Panc1 (cell line): ENCODE measurements at regions not wholly inside any gene's neighbourhood (a gene's known extent, or its start where the extent isn't known, plus 50 kb on each side); places are given as distances from the start of the nearest gene placed in this dataset.

Experiments used
- ATAC-seq: fragments of 200-7000 bp; cut with Tn5 transposase; 2 replicates; pipeline ENCODE4 v1.9.1; 2020; ENCODE audit warnings: mild to moderate bottlenecking, moderate library complexity
- BruUV-seq: library from RNA; stranded (reverse); fragments of 400-500 nt; replicated peaks from 2 replicates; lab custom pipeline; 2021; lab: Mats Ljungman, UMichigan
- CTCF ChIA-PET: fragments of 300-600 bp; sonication (Branson Sonifier 250); formaldehyde crosslinking; loops from one replicate; lab custom pipeline; 2022; ENCODE audit warnings: antibody characterized with exemption; lab: Charles Lee
- POLR2A ChIA-PET: fragments of 300-600 bp; sonication (Branson Sonifier 250); formaldehyde crosslinking; loops from one replicate; lab custom pipeline; 2022; ENCODE audit warnings: antibody characterized with exemption; lab: Charles Lee
- DNase-seq: peaks from one replicate; pipeline ENCODE4 v3.0.0-alpha.2; 2010; ENCODE audit warnings: low read depth, low spot score
- H3K27ac ChIP-seq: 2 replicates; pipeline ENCODE4 v1.5.1; 2011; ENCODE audit warnings: mild to moderate bottlenecking, low read length, inconsistent platforms
- H3K27me3 ChIP-seq: fragments of 200-500 bp; sonication (Bioruptor generic); 2 replicates; pipeline ENCODE4 v1.6.0; 2014; ENCODE audit warnings: low read length, inconsistent platforms; ENCODE audit not compliant: control insufficient read depth, insufficient read depth
- H3K36me3 ChIP-seq: fragments of 200-500 bp; sonication (Bioruptor generic); 2 replicates; pipeline ENCODE4 v1.5.1; 2014; ENCODE audit warnings: inconsistent platforms, mild to moderate bottlenecking, low read length, moderate library complexity; ENCODE audit not compliant: control insufficient read depth, insufficient read depth
- H3K4me1 ChIP-seq: 2 replicates; pipeline ENCODE4 v1.5.1; 2011; ENCODE audit warnings: inconsistent platforms, mild to moderate bottlenecking, low read length, moderate library complexity; ENCODE audit not compliant: control insufficient read depth, insufficient read depth
- H3K4me3 ChIP-seq, 2 experiments: 2 replicates each; pipeline ENCODE4 v1.5.1; 2011 to 2012; ENCODE audit warnings: low read depth in 2 of 2, low read length in 2 of 2, mild to moderate bottlenecking in 2 of 2, inconsistent platforms in 1 of 2, moderate library complexity in 1 of 2
- H3K9me3 ChIP-seq: fragments of 200-500 bp; sonication (Bioruptor generic); 2 replicates; pipeline ENCODE4 v1.5.1; 2014; ENCODE audit warnings: low read depth, mild to moderate bottlenecking, inconsistent platforms, low read length, moderate library complexity; ENCODE audit not compliant: control insufficient read depth, insufficient read depth
- POLR2AphosphoS5 ChIP-seq: IDR thresholded peaks from 2 replicates; pipeline ENCODE4 v1.6.1; 2012; ENCODE audit warnings: mild to moderate bottlenecking, low read depth, low read length, moderate library complexity
- SIN3A ChIP-seq: IDR thresholded peaks from 2 replicates; pipeline ENCODE4 v1.6.1; 2012; ENCODE audit warnings: low read depth, mild to moderate bottlenecking, low read length, moderate library complexity, borderline replicate concordance; ENCODE audit not compliant: insufficient read depth
- TCF7L2 ChIP-seq: IDR thresholded peaks from 2 replicates; pipeline ENCODE4 v1.6.1; 2011; ENCODE audit warnings: mild to moderate bottlenecking, low read depth, low read length, inconsistent platforms
- in situ Hi-C: cut with HindIII; loops from 2 replicates; pipeline ENCODE4 v1.10.0; 2016; ENCODE audit warnings: low sequenced_read_pairs, low pct_unique_long_range_greater_than_20kb
- intact Hi-C: fragments of 100-400 bp; cut with micrococcal nuclease; formaldehyde crosslinking; loops from one replicate; pipeline ENCODE4 v1.10.0; 2022; ENCODE audit not compliant: unreplicated experiment
- TF ChIP-seq, protein P1 (sequence below): fragments of 450-650 bp; IDR thresholded peaks from 2 replicates; pipeline ENCODE4 v1.5.1; 2017; ENCODE audit warnings: mild to moderate bottlenecking
- TF ChIP-seq, protein P2 (sequence below), 2 experiments: IDR thresholded peaks; 2 replicates each; pipeline ENCODE4 v1.6.1; 2011 to 2012; ENCODE audit warnings: low read depth in 2 of 2, control low read depth in 1 of 2, low read length in 1 of 2, mild to moderate bottlenecking in 1 of 2, moderate library complexity in 1 of 2; ENCODE audit not compliant: insufficient read depth in 1 of 2

DNA sequence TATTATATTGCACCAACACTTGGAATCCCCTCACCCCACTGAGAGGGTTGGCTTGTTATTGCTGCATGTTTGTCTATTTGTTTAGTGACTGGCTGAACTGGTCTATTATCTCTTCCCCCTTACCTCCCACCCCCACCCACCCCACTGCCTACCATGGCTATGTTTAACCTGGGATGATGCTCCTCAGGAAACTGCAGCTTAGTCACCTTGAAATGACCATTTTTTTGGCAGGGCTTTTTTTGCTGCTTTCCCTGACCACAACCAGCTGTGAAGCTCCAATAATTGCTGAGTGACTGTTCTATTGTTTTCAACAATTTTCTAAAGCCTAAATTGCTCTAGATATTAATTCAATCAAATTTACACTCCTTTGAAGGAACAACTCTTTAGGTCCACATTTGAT is 137.9 kb upstream of the CADM2 start:
- ChIA-PET POLR2A (no interaction called here), CTCF (no interaction called here)
- Histone ChIP-seq H3K27me3 (no peaks in the 10 kb centered on the region), H3K4me1 (no peaks in the 10 kb centered on the region), H3K9me3 (no peaks in the 10 kb centered on the region), H3K4me3 (no peak overlapping the region), H3K36me3 (no peaks in the 10 kb centered on the region), H3K27ac (no peak overlapping the region)
- BruUV-seq, result no TSS peak
- intact Hi-C loops (loop anchor here (10.0 kb wide), 1 partner anchor 276 kb away; no protein-coding TSS in a partner anchor), in situ Hi-C loops (no loop called here)
- no peak for DNase-seq
- no peak for ATAC-seq
- TF ChIP-seq POLR2AphosphoS5 (no peak), TCF7L2 (no peak), SIN3A (no peak)
- TF ChIP-seq, protein P1, sequence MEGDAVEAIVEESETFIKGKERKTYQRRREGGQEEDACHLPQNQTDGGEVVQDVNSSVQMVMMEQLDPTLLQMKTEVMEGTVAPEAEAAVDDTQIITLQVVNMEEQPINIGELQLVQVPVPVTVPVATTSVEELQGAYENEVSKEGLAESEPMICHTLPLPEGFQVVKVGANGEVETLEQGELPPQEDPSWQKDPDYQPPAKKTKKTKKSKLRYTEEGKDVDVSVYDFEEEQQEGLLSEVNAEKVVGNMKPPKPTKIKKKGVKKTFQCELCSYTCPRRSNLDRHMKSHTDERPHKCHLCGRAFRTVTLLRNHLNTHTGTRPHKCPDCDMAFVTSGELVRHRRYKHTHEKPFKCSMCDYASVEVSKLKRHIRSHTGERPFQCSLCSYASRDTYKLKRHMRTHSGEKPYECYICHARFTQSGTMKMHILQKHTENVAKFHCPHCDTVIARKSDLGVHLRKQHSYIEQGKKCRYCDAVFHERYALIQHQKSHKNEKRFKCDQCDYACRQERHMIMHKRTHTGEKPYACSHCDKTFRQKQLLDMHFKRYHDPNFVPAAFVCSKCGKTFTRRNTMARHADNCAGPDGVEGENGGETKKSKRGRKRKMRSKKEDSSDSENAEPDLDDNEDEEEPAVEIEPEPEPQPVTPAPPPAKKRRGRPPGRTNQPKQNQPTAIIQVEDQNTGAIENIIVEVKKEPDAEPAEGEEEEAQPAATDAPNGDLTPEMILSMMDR, result no peak
- TF ChIP-seq, protein P2, sequence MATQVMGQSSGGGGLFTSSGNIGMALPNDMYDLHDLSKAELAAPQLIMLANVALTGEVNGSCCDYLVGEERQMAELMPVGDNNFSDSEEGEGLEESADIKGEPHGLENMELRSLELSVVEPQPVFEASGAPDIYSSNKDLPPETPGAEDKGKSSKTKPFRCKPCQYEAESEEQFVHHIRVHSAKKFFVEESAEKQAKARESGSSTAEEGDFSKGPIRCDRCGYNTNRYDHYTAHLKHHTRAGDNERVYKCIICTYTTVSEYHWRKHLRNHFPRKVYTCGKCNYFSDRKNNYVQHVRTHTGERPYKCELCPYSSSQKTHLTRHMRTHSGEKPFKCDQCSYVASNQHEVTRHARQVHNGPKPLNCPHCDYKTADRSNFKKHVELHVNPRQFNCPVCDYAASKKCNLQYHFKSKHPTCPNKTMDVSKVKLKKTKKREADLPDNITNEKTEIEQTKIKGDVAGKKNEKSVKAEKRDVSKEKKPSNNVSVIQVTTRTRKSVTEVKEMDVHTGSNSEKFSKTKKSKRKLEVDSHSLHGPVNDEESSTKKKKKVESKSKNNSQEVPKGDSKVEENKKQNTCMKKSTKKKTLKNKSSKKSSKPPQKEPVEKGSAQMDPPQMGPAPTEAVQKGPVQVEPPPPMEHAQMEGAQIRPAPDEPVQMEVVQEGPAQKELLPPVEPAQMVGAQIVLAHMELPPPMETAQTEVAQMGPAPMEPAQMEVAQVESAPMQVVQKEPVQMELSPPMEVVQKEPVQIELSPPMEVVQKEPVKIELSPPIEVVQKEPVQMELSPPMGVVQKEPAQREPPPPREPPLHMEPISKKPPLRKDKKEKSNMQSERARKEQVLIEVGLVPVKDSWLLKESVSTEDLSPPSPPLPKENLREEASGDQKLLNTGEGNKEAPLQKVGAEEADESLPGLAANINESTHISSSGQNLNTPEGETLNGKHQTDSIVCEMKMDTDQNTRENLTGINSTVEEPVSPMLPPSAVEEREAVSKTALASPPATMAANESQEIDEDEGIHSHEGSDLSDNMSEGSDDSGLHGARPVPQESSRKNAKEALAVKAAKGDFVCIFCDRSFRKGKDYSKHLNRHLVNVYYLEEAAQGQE (IDR thresholded peaks at IDR 0.05; ENCODE audit: insufficient read depth in 1 of 2, low read depth in 2 of 2, low read length in 1 of 2), result no peak

DNA sequence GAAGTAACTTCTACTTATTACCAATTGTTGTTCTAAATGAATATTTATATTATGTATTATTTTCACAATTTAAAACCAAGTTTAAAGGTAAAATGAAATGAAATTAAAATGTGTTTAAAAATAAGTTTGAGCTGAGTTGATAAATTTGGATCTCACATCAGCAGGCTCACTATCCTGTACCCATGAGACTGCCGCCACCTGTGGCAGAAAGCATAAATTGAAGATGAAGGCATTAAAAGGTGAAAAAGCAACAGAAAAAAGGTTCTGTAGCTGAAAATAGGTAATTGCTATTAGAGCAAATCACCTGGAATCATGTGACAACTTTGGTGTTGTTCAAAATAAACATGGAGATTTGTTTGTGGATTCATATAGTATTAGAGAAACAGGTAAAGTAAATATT is 133.0 kb upstream of the CADM2 start:
- no peak for DNase-seq
- BruUV-seq, result no TSS peak
- ATAC-seq, result no peak
- TF ChIP-seq, protein P2 (IDR thresholded peaks at IDR 0.05; ENCODE audit: insufficient read depth in 1 of 2, low read depth in 2 of 2, low read length in 1 of 2), result no peak
- no peak for TF ChIP-seq TCF7L2
- TF ChIP-seq, protein P1, result no peak; the same call in 1 of the 2 replicates
- no peak for TF ChIP-seq SIN3A
- TF ChIP-seq POLR2AphosphoS5, result no peak
- H3K36me3 ChIP-seq, result no peaks in the 10 kb centered on the region
- in situ Hi-C loops (no loop called here), intact Hi-C loops (loop anchor here (10.0 kb wide), 1 partner anchor 281 kb away; no protein-coding TSS in a partner anchor)
- ChIA-PET POLR2A (no interaction called here), CTCF (no interaction called here)
- no peak overlapping the region for H3K4me3 ChIP-seq
- H3K4me1 ChIP-seq, result no peaks in the 10 kb centered on the region
- no peak overlapping the region for H3K27ac ChIP-seq
- H3K27me3 ChIP-seq, result no peaks in the 10 kb centered on the region
- no peaks in the 10 kb centered on the region for H3K9me3 ChIP-seq
